ENCODE measurements at regions not wholly inside any gene's neighbourhood (a gene's known extent, or its start where the extent isn't known, plus 50 kb on each side); places are given as distances from the start of the nearest gene placed in this dataset.

GRCh38 chr16:59205403-59205802 lies 471.3 kb upstream of the GOT2 start:
- TF ChIP-seq, protein P1, sequence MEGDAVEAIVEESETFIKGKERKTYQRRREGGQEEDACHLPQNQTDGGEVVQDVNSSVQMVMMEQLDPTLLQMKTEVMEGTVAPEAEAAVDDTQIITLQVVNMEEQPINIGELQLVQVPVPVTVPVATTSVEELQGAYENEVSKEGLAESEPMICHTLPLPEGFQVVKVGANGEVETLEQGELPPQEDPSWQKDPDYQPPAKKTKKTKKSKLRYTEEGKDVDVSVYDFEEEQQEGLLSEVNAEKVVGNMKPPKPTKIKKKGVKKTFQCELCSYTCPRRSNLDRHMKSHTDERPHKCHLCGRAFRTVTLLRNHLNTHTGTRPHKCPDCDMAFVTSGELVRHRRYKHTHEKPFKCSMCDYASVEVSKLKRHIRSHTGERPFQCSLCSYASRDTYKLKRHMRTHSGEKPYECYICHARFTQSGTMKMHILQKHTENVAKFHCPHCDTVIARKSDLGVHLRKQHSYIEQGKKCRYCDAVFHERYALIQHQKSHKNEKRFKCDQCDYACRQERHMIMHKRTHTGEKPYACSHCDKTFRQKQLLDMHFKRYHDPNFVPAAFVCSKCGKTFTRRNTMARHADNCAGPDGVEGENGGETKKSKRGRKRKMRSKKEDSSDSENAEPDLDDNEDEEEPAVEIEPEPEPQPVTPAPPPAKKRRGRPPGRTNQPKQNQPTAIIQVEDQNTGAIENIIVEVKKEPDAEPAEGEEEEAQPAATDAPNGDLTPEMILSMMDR (conservative IDR thresholded peaks at IDR 0.05), result no peak
- TF ChIP-seq EZH2 (IDR thresholded peaks at IDR 0.05; ENCODE audit: low read depth), result no peak

All from PC-9 (cell line).